HG02870 (cell line): ENCODE measurements at regions not wholly inside any gene's neighbourhood (a gene's known extent, or its start where the extent isn't known, plus 50 kb on each side); places are given as distances from the start of the nearest gene placed in this dataset.
"Not testable (repeated sequence)": the region's sequence is repeated elsewhere in the genome, so short reads cannot be mapped to it uniquely, and the experiment has no call there.

Experiments
- ATAC-seq: cut with Tn5 transposase; IDR thresholded peaks from one replicate; pipeline ENCODE4 v1.9.1; 2021; ENCODE audit warnings: mild to moderate bottlenecking, moderate library complexity; ENCODE audit not compliant: unreplicated experiment

GRCh38 chr4:167908816-167909215 is 183.5 kb upstream of the ANXA10 start:
- no peak for ATAC-seq

GRCh38 chr4:167912535-167912934 is 179.8 kb upstream of the ANXA10 start:
- ATAC-seq, result not testable (repeated sequence)

GRCh38 chr4:167918077-167918476 is 174.3 kb upstream of the ANXA10 start:
- ATAC-seq, result no peak

- ATAC-seq, result no peak
Measured at GRCh38 chr4:167930166-167930565, 162.2 kb upstream of the ANXA10 start.

- ATAC-seq, result no peak
Measured at GRCh38 chr4:167934216-167934615, 158.1 kb upstream of the ANXA10 start.

GRCh38 chr4:167939863-167940616 is 152.3 kb upstream of the ANXA10 start:
- no peak for ATAC-seq

- peak; percentile 54 for ATAC-seq
Measured at GRCh38 chr4:167943872-167944505, 148.3 kb upstream of the ANXA10 start.

- no peak for ATAC-seq
Measured at GRCh38 chr4:167944721-167945120, 147.6 kb upstream of the ANXA10 start.

- ATAC-seq, result no peak
Measured at GRCh38 chr4:167955006-167955405, 137.3 kb upstream of the ANXA10 start.

- no peak for ATAC-seq
Measured at GRCh38 chr4:167956676-167957075, 135.7 kb upstream of the ANXA10 start.

- ATAC-seq, result no peak
Measured at GRCh38 chr4:167964766-167965373, 127.5 kb upstream of the ANXA10 start.

- no peak for ATAC-seq
Measured at GRCh38 chr4:167966143-167966542, 126.2 kb upstream of the ANXA10 start.

- ATAC-seq, result no peak
Measured at GRCh38 chr4:167973513-167973912, 118.8 kb upstream of the ANXA10 start.

GRCh38 chr4:167985565-167985964 is 106.8 kb upstream of the ANXA10 start:
- no peak for ATAC-seq

- no peak for ATAC-seq
Measured at GRCh38 chr4:167986044-167986443, 106.3 kb upstream of the ANXA10 start.

- ATAC-seq, result no peak
Measured at GRCh38 chr4:167987285-167987684, 105.1 kb upstream of the ANXA10 start.

GRCh38 chr4:167989815-167990214 is 102.5 kb upstream of the ANXA10 start:
- no peak for ATAC-seq

- ATAC-seq, result not testable (repeated sequence)
Measured at GRCh38 chr4:168008112-168008511, 84.2 kb upstream of the ANXA10 start.

- no peak for ATAC-seq
Measured at GRCh38 chr4:168019019-168019651, 73.2 kb upstream of the ANXA10 start.

GRCh38 chr4:168019921-168020320 is 72.4 kb upstream of the ANXA10 start:
- no peak for ATAC-seq

- ATAC-seq, result no peak
Measured at GRCh38 chr4:168021666-168022065, 70.7 kb upstream of the ANXA10 start.

- no peak for ATAC-seq
Measured at GRCh38 chr4:168028568-168028967, 63.8 kb upstream of the ANXA10 start.
